ENCODE measurements at regions not wholly inside any gene's neighbourhood (a gene's known extent, or its start where the extent isn't known, plus 50 kb on each side); places are given as distances from the start of the nearest gene placed in this dataset.

GRCh38 chr3:95036526-95037021, 973.7 kb downstream of the NSUN3 start:
- TF ChIP-seq POLR2A (IDR thresholded peaks at IDR 0.05) (no peak), CTCF (IDR thresholded peaks at IDR 0.05) (no peak)
